ENCODE measurements at regions not wholly inside any gene's neighbourhood (a gene's known extent, or its start where the extent isn't known, plus 50 kb on each side); places are given as distances from the start of the nearest gene placed in this dataset.

DNA sequence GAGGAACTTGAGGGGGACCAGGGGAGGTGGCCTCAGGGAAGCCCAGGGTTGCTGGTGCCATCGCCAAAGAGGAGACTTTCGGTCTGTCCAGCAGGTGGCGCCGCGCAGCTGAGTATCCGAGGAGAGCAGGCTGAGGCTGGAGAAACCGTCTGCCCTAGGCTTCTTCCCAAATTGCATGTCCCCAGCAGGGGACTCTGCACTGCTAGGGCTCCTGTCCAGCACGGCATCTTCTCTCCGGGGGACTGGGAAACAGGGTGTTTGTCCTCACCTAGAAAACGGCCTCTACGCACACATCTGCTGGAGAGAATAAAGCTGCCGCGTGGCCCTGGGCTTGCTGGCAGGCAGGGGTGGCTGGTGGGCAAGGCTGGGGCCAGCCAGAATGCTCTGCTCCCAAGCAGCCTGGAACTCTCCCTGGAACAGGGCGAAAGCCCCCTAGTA lies 161.9 kb downstream of the SH2D4B start:
- TF ChIP-seq, protein P1, sequence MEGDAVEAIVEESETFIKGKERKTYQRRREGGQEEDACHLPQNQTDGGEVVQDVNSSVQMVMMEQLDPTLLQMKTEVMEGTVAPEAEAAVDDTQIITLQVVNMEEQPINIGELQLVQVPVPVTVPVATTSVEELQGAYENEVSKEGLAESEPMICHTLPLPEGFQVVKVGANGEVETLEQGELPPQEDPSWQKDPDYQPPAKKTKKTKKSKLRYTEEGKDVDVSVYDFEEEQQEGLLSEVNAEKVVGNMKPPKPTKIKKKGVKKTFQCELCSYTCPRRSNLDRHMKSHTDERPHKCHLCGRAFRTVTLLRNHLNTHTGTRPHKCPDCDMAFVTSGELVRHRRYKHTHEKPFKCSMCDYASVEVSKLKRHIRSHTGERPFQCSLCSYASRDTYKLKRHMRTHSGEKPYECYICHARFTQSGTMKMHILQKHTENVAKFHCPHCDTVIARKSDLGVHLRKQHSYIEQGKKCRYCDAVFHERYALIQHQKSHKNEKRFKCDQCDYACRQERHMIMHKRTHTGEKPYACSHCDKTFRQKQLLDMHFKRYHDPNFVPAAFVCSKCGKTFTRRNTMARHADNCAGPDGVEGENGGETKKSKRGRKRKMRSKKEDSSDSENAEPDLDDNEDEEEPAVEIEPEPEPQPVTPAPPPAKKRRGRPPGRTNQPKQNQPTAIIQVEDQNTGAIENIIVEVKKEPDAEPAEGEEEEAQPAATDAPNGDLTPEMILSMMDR (IDR thresholded peaks at IDR 0.05), result peak in 5 of 6 experiments; percentile 1 to 72 (median 60)
- TF ChIP-seq POLR2A (IDR thresholded peaks at IDR 0.05), result no peak
